SJSA1 (cell line): ENCODE measurements at regions not wholly inside any gene's neighbourhood (a gene's known extent, or its start where the extent isn't known, plus 50 kb on each side); places are given as distances from the start of the nearest gene placed in this dataset.
"Not testable (repeated sequence)": the region's sequence is repeated elsewhere in the genome, so short reads cannot be mapped to it uniquely, and the experiment has no call there.

Experiments used
- DNase-seq, 2 experiments: peaks; one replicate each; pipeline ENCODE4 v3.0.0-alpha.2; 2015 to 2020; ENCODE audit warnings: low spot score in 2 of 2, low read depth in 1 of 2
- H3K27ac ChIP-seq: fragments of 250-450 bp; sonication (Bioruptor Pico); 2 replicates; pipeline ENCODE4 v1.5.1; 2020; ENCODE audit warnings: mild to moderate bottlenecking, moderate library complexity
- H3K27me3 ChIP-seq: fragments of 250-450 bp; sonication (Bioruptor Pico); replicated peaks from 2 replicates; pipeline ENCODE4 v1.5.1; 2020; ENCODE audit warnings: mild to moderate bottlenecking, moderate library complexity
- H3K36me3 ChIP-seq: fragments of 250-450 bp; sonication (Bioruptor Pico); 2 replicates; pipeline ENCODE4 v1.5.1; 2020; ENCODE audit warnings: mild to moderate bottlenecking
- H3K4me1 ChIP-seq: fragments of 250-450 bp; sonication (Bioruptor Pico); replicated peaks from 2 replicates; pipeline ENCODE4 v1.6.1; 2021; ENCODE audit warnings: mild to moderate bottlenecking
- H3K4me3 ChIP-seq: fragments of 250-450 bp; sonication (Bioruptor Pico); 2 replicates; pipeline ENCODE4 v1.5.1; 2020; ENCODE audit warnings: mild to moderate bottlenecking
- H3K9me3 ChIP-seq: fragments of 250-450 bp; sonication (Bioruptor Pico); replicated peaks from 2 replicates; pipeline ENCODE4 v1.5.1; 2020; ENCODE audit warnings: mild to moderate bottlenecking

- H3K27me3 ChIP-seq: no peaks in the 10 kb centered on the region
- H3K27ac ChIP-seq: no peak overlapping the region
- H3K4me3 ChIP-seq: no peak overlapping the region
- peaks cover 5% of the 10 kb centered on the region for H3K4me1 ChIP-seq
- no peaks in the 10 kb centered on the region for H3K36me3 ChIP-seq
- DNase-seq: no peak
- H3K9me3 ChIP-seq: no peaks in the 10 kb centered on the region
Observed at GRCh38 chr13:33671560-33671959, 146.4 kb upstream of the RFC3 start.

DNA sequence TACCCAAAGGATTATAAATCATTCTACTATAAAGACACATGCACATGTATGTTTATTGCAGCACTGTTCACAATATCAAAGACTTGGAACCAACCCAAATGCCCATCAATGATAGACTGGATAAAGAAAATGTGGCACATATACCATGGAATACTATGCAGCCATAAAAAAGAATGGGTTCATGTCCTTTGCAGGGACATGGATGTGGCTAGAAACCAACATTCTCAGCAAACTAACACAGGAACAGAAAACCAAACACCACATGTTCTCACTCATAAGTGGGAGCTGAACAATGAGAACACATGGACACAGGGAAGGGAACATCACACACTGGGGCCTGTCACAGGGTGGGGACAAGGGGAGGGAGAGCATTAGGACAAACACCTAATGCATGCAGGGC lies 145.9 kb upstream of the RFC3 start:
- H3K4me3 ChIP-seq, H3K27me3 ChIP-seq, H3K27ac ChIP-seq, H3K36me3 ChIP-seq, H3K4me1 ChIP-seq, DNase-seq, H3K9me3 ChIP-seq: not testable (repeated sequence)

DNA sequence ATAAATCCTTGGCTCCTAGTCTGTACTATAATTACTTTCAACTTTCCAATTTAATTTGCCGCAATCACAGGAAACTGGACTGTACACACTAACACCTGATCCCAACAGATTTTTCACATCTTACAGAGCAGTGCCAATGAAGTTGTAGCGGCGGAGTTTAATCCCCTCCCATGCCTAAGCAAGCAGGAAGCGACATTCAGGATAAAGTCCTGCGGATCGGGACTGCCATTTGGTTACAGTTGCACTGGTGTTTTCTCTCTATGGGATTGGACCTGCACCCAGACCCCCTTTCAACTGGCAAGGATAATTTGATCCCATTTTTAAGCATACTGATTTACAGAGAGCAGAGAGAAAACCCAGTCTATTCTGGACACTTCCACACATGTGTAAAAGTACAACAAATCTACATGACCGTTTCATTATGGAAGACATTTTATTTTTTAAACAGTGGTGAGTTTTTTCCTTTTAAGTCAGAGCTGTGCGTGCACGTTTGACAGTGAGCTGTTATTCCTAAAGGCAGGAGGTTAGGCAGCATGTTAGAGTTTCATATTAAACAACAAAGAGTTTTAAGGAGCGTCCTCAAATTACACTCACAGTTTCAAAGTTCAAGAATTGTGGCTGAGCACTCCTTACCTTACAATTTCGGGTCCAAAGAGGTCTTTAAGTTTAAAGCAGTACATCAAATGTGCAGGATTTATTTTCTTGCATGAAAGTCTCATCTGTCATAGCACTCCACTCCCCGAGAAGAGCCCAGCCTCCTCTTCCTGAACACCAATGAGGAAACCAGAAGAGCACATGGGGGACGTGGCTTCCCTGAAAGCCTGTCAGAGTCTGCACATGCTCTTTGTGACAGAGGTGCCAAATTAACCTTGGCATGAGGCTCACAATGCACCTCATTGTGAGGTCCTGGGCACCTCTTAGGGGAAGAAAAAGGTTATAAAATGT lies 141.6 kb upstream of the RFC3 start:
- peak; percentile 34 to 48 for DNase-seq
- H3K9me3 ChIP-seq: no peaks in the 10 kb centered on the region
- H3K36me3 ChIP-seq: no peaks in the 10 kb centered on the region
- no peaks in the 10 kb centered on the region for H3K27me3 ChIP-seq
- H3K27ac ChIP-seq: no peak overlapping the region
- H3K4me1 ChIP-seq: peaks cover 23% of the 10 kb centered on the region
- peak overlapping the region; percentile 39 for H3K4me3 ChIP-seq

DNA sequence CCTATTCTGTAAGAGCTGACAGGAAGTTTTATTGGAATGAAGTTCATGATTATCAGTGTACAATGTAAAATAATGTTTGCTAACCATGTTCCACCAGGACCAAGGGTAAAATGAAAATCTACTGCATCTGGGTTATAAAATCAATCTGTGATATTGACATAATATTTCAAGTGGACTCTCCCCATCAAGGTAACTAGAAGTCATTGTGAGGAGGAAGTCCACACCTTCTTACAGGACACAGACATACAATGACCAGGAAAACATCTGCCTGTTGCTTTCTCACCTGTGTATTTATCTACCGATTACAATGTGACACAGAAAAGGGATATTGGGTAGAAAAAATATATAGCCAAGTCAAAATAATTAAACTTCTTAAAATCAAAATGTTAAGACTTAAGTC lies 140.7 kb upstream of the RFC3 start:
- H3K9me3 ChIP-seq: no peaks in the 10 kb centered on the region
- no peaks in the 10 kb centered on the region for H3K36me3 ChIP-seq
- H3K4me1 ChIP-seq: peaks cover 23% of the 10 kb centered on the region
- H3K27me3 ChIP-seq: no peaks in the 10 kb centered on the region
- H3K27ac ChIP-seq: 0 out of 2 replicates have a peak overlapping the region, but pooled peaks have one; percentile 13
- no peak for DNase-seq
- no peak overlapping the region for H3K4me3 ChIP-seq

DNA sequence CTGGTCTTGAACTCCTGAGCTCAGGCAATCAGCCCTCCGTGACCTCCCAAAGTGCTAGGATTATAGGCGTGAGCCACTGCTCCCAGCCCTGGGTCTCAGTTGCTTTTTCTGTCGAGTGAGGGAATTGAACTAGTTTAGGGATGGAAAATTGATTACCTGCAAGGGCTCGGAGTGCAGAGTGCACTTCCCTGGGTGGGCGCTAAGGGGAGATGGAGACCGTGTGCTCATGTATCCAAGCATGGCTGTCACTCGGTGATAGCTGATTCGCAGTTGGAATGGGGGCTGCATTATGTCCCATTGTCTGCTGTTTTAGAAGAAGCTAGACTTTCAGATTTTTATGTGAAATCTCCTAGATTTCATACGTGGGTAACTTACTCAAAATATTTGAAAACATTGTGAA lies 139.9 kb upstream of the RFC3 start:
- Histone ChIP-seq H3K27ac (no peak overlapping the region), H3K27me3 (no peaks in the 10 kb centered on the region), H3K4me1 (peaks cover 23% of the 10 kb centered on the region), H3K36me3 (no peaks in the 10 kb centered on the region), H3K9me3 (no peaks in the 10 kb centered on the region), H3K4me3 (no peak overlapping the region)
- no peak for DNase-seq

DNA sequence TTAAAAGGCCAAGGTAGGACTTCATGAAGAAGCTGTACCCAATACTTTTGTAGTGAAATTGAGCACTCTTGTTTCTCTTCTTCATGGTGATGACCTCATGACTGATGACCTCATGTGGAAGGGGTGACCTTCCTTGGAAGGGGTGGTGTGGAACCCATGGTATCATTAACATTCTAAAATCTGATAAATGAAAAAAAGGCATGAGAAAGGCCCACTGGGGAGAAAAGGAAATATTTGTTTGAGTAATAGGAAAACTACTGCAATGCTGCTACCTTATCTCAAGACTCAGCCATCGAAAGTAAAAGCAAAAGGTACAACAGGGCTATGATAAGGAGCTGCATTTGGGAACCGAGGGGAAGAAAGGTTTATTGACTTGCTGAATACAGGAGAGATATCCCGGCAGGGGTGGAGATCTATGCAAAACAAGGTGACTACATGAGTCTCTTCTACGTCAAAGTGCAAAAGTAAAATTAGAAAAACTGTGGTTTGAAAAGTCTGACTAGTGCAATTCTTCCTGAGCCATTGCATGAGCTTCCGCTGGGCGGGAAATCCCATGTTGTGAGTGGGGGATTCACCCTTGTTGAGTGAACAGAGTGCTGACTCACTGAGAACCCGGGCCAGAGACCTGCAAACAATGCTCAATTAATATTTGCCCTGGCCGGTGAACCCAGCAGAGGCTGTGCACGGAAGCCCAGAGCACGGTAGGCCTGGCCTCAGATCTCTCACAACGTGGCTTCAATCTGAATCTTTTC lies 138.9 kb upstream of the RFC3 start:
- peak; percentile 61 to 81 for DNase-seq

GRCh38 chr13:33679658-33680012 lies 138.3 kb upstream of the RFC3 start:
- Histone ChIP-seq H3K4me3 (no peak overlapping the region), H3K4me1 (peaks cover 23% of the 10 kb centered on the region), H3K36me3 (no peaks in the 10 kb centered on the region), H3K9me3 (no peaks in the 10 kb centered on the region), H3K27me3 (no peaks in the 10 kb centered on the region), H3K27ac (peak overlapping the region; percentile 72)
- no peak for DNase-seq

More for the DNA sequence above, 138.9 kb upstream of the RFC3 start:
- Histone ChIP-seq H3K27me3 (no peaks in the 10 kb centered on the region), H3K4me3 (no peak overlapping the region), H3K4me1 (peaks cover 23% of the 10 kb centered on the region), H3K9me3 (no peaks in the 10 kb centered on the region), H3K36me3 (no peaks in the 10 kb centered on the region), H3K27ac (peak overlapping the region; percentile 72)

- H3K9me3 ChIP-seq: no peaks in the 10 kb centered on the region
- no peaks in the 10 kb centered on the region for H3K27me3 ChIP-seq
- no peaks in the 10 kb centered on the region for H3K36me3 ChIP-seq
- no peak for DNase-seq
- peaks cover 12% of the 10 kb centered on the region for H3K4me1 ChIP-seq
- no peak overlapping the region for H3K4me3 ChIP-seq
- no peak overlapping the region for H3K27ac ChIP-seq
Observed at GRCh38 chr13:33682020-33682564, 135.9 kb upstream of the RFC3 start.

DNA sequence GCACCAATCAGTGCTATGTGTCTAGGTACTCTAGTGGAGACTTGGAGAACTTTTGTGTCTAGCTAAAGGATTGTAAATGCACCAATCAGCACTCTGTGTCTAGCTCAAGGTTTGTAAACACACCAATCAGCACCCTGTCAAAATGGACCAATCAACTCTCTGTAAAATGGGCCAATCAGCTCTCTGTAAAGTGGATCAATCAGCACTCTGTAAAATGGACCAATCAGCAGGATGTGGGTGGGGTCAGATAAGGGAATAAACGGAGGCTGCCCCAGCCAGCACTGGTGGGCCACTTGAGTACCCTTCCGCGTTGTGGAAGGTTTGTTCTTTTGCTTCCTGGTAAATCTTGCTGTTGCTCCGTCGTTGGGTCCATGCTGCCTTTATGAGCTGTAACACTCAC lies 135.3 kb upstream of the RFC3 start:
- H3K4me1 ChIP-seq: peaks cover 11% of the 10 kb centered on the region
- H3K9me3 ChIP-seq, H3K4me3 ChIP-seq, H3K27ac ChIP-seq, H3K36me3 ChIP-seq, DNase-seq, H3K27me3 ChIP-seq: not testable (repeated sequence)

GRCh38 chr13:33683376-33683775 lies 134.6 kb upstream of the RFC3 start:
- no peak overlapping the region for H3K4me3 ChIP-seq
- no peak for DNase-seq
- H3K27ac ChIP-seq: no peak overlapping the region

GRCh38 chr13:33684874-33685273 lies 133.1 kb upstream of the RFC3 start:
- H3K9me3 ChIP-seq: no peaks in the 10 kb centered on the region

More at GRCh38 chr13:33683376-33683775, 134.6 kb upstream of the RFC3 start:
- Histone ChIP-seq H3K27me3 (no peaks in the 10 kb centered on the region), H3K9me3 (no peaks in the 10 kb centered on the region), H3K4me1 (peaks cover 11% of the 10 kb centered on the region), H3K36me3 (no peaks in the 10 kb centered on the region)

GRCh38 chr13:33686772-33687480 lies 131.0 kb upstream of the RFC3 start:
- Histone ChIP-seq H3K27me3 (no peaks in the 10 kb centered on the region), H3K4me1 (no peaks in the 10 kb centered on the region), H3K36me3 (no peaks in the 10 kb centered on the region), H3K27ac (no peak overlapping the region), H3K9me3 (no peaks in the 10 kb centered on the region), H3K4me3 (no peak overlapping the region)
- DNase-seq: no peak

More at GRCh38 chr13:33684874-33685273, 133.1 kb upstream of the RFC3 start:
- H3K27me3 ChIP-seq: no peaks in the 10 kb centered on the region
- H3K27ac ChIP-seq: no peak overlapping the region
- no peaks in the 10 kb centered on the region for H3K4me1 ChIP-seq
- no peak overlapping the region for H3K4me3 ChIP-seq
- no peak for DNase-seq
- no peaks in the 10 kb centered on the region for H3K36me3 ChIP-seq

- H3K27me3 ChIP-seq: no peaks in the 10 kb centered on the region
- H3K36me3 ChIP-seq: no peaks in the 10 kb centered on the region
- H3K4me1 ChIP-seq: no peaks in the 10 kb centered on the region
- H3K27ac ChIP-seq: no peak overlapping the region
- no peak overlapping the region for H3K4me3 ChIP-seq
- DNase-seq: no peak
- no peaks in the 10 kb centered on the region for H3K9me3 ChIP-seq
Observed at GRCh38 chr13:33690354-33690753, 127.6 kb upstream of the RFC3 start.
